ENCODE measurements at regions not wholly inside any gene's neighbourhood (a gene's known extent, or its start where the extent isn't known, plus 50 kb on each side); places are given as distances from the start of the nearest gene placed in this dataset.
"Not testable (repeated sequence)": the region's sequence is repeated elsewhere in the genome, so short reads cannot be mapped to it uniquely, and the experiment has no call there.

DNA sequence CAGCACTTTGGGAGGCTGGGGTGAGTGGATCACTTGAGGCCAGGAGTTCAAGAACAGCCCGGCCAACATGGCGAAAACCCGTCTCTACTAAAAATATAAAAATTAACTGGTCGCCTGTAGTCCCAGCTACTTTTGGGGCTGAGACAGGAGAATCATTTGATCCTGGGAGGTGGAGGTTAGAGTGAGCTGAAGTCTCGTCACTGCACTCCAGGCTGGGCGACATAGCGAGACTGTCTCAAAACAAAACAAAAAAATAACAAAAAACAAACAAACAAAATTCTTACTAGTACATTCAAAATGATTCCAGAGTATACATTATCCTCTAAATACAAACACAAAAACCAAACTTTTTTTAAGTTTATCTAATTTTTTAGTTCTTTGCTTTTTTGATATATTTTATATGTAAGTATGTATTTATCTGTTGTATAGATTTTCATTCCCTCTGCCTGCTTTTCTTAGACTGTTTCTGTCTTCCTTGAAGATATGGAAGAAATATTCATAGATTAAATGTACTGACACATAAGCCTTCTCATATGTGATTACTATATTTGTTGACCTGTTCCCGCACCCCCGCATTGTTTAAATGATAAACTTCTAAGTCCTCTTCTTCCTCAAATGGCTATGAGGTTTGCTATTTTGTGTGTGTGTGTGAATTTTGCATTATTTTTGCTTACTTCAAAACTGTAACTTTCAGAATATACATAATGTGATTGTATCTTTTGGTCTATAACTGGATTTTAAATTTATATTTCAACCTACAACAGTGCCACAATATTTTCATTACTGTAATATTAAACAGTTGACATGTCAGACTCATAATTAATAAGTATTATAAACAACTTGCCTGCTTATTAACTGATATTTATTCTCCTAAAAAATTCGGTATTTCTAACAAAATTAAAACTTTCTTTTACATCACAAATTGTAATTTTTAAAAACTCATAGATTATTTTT lies 1674.1 kb upstream of the B3GALT2 start:
- Histone ChIP-seq H3K4me3 (ENCODE audit: low read length) (no peak overlapping the region), H3K27me3 (ENCODE audit: control insufficient read depth, insufficient read depth, low read length) (no peaks in the 10 kb centered on the region), H3K4me1 (ENCODE audit: control insufficient read depth, insufficient read depth, low read length) (no peaks in the 10 kb centered on the region), H3K9me3 (ENCODE audit: control insufficient read depth, low read length) (no peaks in the 10 kb centered on the region), H3K36me3 (ENCODE audit: control insufficient read depth, insufficient read depth, low read length) (no peaks in the 10 kb centered on the region), H3K9ac (ENCODE audit: low read length) (no peak overlapping the region)

DNA sequence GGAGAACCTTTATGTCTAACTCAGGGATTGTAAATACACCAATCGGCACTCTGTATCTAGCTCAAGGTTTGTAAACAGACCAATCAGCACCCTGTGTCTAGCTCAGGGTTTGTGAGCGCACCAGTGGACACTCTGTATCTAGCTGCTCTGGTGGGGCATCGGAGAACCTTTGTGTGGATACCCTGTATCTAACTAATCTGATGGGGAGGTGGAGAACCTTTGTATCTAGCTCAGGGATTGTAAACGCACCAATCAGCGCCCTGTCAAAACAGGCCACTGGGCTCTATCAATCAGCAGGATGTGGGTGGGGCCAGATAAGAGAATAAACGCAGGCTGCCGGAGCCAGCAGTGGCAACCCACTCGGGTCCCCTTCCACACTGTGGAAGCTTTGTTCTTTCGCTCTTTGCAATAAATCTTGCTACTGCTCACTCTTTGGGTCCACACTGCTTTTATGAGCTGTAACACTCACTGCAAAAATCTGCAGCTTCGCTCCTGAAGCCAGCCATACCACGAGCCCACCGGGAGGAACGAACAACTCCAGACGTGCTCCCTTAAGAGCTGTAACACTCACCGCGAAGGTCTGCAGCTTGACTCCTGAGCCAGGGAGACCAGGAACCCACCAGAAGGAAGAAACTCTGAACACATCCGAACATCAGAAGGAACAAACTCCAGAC lies 1673.2 kb upstream of the B3GALT2 start:
- H3K9me3 ChIP-seq (ENCODE audit: control insufficient read depth, low read length); H3K4me1 ChIP-seq (ENCODE audit: control insufficient read depth, insufficient read depth, low read length); H3K27me3 ChIP-seq (ENCODE audit: control insufficient read depth, insufficient read depth, low read length); H3K36me3 ChIP-seq (ENCODE audit: control insufficient read depth, insufficient read depth, low read length); H3K4me3 ChIP-seq (ENCODE audit: low read length); H3K9ac ChIP-seq (ENCODE audit: low read length): not testable (repeated sequence)

- H3K9ac ChIP-seq (ENCODE audit: low read length); H3K27me3 ChIP-seq (ENCODE audit: control insufficient read depth, insufficient read depth, low read length); H3K4me1 ChIP-seq (ENCODE audit: control insufficient read depth, insufficient read depth, low read length); H3K9me3 ChIP-seq (ENCODE audit: control insufficient read depth, low read length); H3K4me3 ChIP-seq (ENCODE audit: low read length); H3K36me3 ChIP-seq (ENCODE audit: control insufficient read depth, insufficient read depth, low read length): not testable (repeated sequence)
Observed at GRCh38 chr1:194858811-194859480, 1672.5 kb upstream of the B3GALT2 start.

GRCh38 chr1:194857413-194857812 lies 1671.0 kb upstream of the B3GALT2 start:
- H3K27me3 ChIP-seq (ENCODE audit: control insufficient read depth, insufficient read depth, low read length): no peaks in the 10 kb centered on the region
- no peak overlapping the region for H3K4me3 ChIP-seq (ENCODE audit: low read length)
- no peaks in the 10 kb centered on the region for H3K9me3 ChIP-seq (ENCODE audit: control insufficient read depth, low read length)
- H3K9ac ChIP-seq (ENCODE audit: low read length): no peak overlapping the region
- no peaks in the 10 kb centered on the region for H3K4me1 ChIP-seq (ENCODE audit: control insufficient read depth, insufficient read depth, low read length)
- no peaks in the 10 kb centered on the region for H3K36me3 ChIP-seq (ENCODE audit: control insufficient read depth, insufficient read depth, low read length)

GRCh38 chr1:194848846-194849245 lies 1662.4 kb upstream of the B3GALT2 start:
- no peak overlapping the region for H3K9ac ChIP-seq (ENCODE audit: low read length)
- H3K36me3 ChIP-seq (ENCODE audit: control insufficient read depth, insufficient read depth, low read length): no peaks in the 10 kb centered on the region
- no peak overlapping the region for H3K4me3 ChIP-seq (ENCODE audit: low read length)
- H3K4me1 ChIP-seq (ENCODE audit: control insufficient read depth, insufficient read depth, low read length): no peaks in the 10 kb centered on the region
- no peaks in the 10 kb centered on the region for H3K27me3 ChIP-seq (ENCODE audit: control insufficient read depth, insufficient read depth, low read length)
- H3K9me3 ChIP-seq (ENCODE audit: control insufficient read depth, low read length): no peaks in the 10 kb centered on the region

GRCh38 chr1:194846488-194846887 lies 1660.1 kb upstream of the B3GALT2 start:
- no peak overlapping the region for H3K4me3 ChIP-seq (ENCODE audit: low read length)
- H3K9me3 ChIP-seq (ENCODE audit: control insufficient read depth, low read length): no peaks in the 10 kb centered on the region
- no peaks in the 10 kb centered on the region for H3K36me3 ChIP-seq (ENCODE audit: control insufficient read depth, insufficient read depth, low read length)
- no peaks in the 10 kb centered on the region for H3K4me1 ChIP-seq (ENCODE audit: control insufficient read depth, insufficient read depth, low read length)
- H3K27me3 ChIP-seq (ENCODE audit: control insufficient read depth, insufficient read depth, low read length): no peaks in the 10 kb centered on the region
- no peak overlapping the region for H3K9ac ChIP-seq (ENCODE audit: low read length)

DNA sequence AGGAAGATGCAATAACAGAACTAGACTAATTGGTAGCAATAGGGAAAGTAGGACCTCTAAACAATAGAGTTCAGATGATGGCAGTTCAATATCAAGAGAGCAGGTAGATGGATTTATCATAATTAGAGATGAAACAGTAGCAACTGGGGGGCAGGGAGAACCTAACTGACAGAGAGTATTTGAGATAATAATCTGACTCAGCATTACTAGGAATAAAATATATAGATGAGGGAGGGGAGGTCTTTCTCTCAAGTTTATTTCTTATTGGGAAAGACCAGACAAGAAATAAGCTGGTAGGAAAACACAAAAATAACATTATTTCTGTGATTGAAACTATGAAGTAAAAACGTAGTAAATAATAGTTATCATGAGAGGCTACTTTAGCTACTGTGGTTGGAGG lies 1656.7 kb upstream of the B3GALT2 start:
- Histone ChIP-seq H3K4me3 (ENCODE audit: low read length) (no peak overlapping the region), H3K36me3 (ENCODE audit: control insufficient read depth, insufficient read depth, low read length) (no peaks in the 10 kb centered on the region), H3K9ac (ENCODE audit: low read length) (no peak overlapping the region), H3K27me3 (ENCODE audit: control insufficient read depth, insufficient read depth, low read length) (no peaks in the 10 kb centered on the region), H3K9me3 (ENCODE audit: control insufficient read depth, low read length) (no peaks in the 10 kb centered on the region), H3K4me1 (ENCODE audit: control insufficient read depth, insufficient read depth, low read length) (no peaks in the 10 kb centered on the region)

- no peak overlapping the region for H3K9ac ChIP-seq (ENCODE audit: low read length)
- H3K27me3 ChIP-seq (ENCODE audit: control insufficient read depth, insufficient read depth, low read length): no peaks in the 10 kb centered on the region
Observed at GRCh38 chr1:194833111-194833510, 1646.7 kb upstream of the B3GALT2 start.

DNA sequence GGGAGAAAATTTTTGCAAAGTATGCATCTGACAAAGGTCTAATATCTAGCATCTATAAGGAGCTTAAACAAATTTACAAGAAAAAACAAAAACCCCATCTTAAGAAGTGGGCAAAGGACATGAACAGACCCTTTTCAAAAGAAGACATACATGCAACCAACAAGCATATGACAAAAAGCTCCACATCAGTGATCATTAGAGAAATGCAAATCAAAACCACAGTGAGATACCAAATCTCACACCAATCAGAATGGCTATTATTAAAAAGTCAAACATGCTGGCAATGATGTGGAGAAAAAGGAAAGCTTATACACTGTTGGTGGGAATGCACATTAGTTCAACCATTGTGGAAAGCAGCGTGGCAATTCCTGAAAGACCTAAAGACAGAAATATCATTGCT lies 1645.2 kb upstream of the B3GALT2 start:
- H3K4me1 ChIP-seq (ENCODE audit: control insufficient read depth, insufficient read depth, low read length); H3K4me3 ChIP-seq (ENCODE audit: low read length); H3K36me3 ChIP-seq (ENCODE audit: control insufficient read depth, insufficient read depth, low read length); H3K27me3 ChIP-seq (ENCODE audit: control insufficient read depth, insufficient read depth, low read length); H3K9me3 ChIP-seq (ENCODE audit: control insufficient read depth, low read length); H3K9ac ChIP-seq (ENCODE audit: low read length): not testable (repeated sequence)

More at GRCh38 chr1:194833111-194833510, 1646.7 kb upstream of the B3GALT2 start:
- Histone ChIP-seq H3K4me1 (ENCODE audit: control insufficient read depth, insufficient read depth, low read length) (no peaks in the 10 kb centered on the region), H3K36me3 (ENCODE audit: control insufficient read depth, insufficient read depth, low read length) (no peaks in the 10 kb centered on the region), H3K4me3 (ENCODE audit: low read length) (no peak overlapping the region), H3K9me3 (ENCODE audit: control insufficient read depth, low read length) (no peaks in the 10 kb centered on the region)

DNA sequence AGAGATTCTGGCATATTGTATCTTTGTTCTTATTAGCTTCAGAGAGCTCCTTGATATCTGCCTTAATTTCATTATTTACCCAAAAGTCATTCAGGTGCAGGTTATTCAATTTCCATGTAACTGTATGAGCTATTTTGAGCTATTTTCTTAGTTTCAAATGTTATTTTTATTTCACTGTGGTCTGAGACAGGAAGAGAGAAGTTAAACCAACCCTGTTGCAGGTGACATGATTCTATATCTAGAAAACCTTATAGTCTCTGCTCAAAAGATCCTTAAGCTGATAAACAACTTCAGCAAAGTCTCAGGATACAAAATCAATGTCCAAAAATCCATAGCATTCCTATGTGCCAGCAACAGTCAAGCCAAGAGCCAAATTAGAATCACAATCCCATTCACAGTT lies 1644.0 kb upstream of the B3GALT2 start:
- H3K9me3 ChIP-seq (ENCODE audit: control insufficient read depth, low read length): no peaks in the 10 kb centered on the region
- no peaks in the 10 kb centered on the region for H3K27me3 ChIP-seq (ENCODE audit: control insufficient read depth, insufficient read depth, low read length)
- H3K36me3 ChIP-seq (ENCODE audit: control insufficient read depth, insufficient read depth, low read length): no peaks in the 10 kb centered on the region
- H3K4me1 ChIP-seq (ENCODE audit: control insufficient read depth, insufficient read depth, low read length): no peaks in the 10 kb centered on the region
- H3K4me3 ChIP-seq (ENCODE audit: low read length): no peak overlapping the region
- no peak overlapping the region for H3K9ac ChIP-seq (ENCODE audit: low read length)

GRCh38 chr1:194829492-194829891 lies 1643.1 kb upstream of the B3GALT2 start:
- Histone ChIP-seq H3K4me1 (ENCODE audit: control insufficient read depth, insufficient read depth, low read length) (no peaks in the 10 kb centered on the region), H3K9me3 (ENCODE audit: control insufficient read depth, low read length) (no peaks in the 10 kb centered on the region), H3K36me3 (ENCODE audit: control insufficient read depth, insufficient read depth, low read length) (no peaks in the 10 kb centered on the region), H3K27me3 (ENCODE audit: control insufficient read depth, insufficient read depth, low read length) (no peaks in the 10 kb centered on the region), H3K4me3 (ENCODE audit: low read length) (no peak overlapping the region), H3K9ac (ENCODE audit: low read length) (no peak overlapping the region)

DNA sequence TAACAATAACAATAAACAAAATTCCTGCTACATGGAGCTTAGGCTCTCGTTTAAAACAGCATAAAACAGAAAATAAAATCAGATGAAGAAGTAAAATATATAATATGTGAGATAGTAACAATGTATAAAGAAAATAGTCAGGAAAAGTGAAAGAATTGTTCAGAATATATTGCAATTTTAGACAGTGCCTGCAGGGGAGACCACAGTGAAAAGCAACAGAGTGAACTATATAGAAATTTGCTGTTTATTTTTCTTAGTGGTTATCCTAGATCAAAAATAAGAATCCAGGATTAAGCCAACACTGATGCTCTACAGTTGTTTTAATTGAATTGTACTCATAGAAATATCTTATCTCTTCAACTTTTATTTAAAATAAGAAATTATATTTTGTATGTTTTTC lies 1639.0 kb upstream of the B3GALT2 start:
- Histone ChIP-seq H3K27me3 (ENCODE audit: control insufficient read depth, insufficient read depth, low read length) (no peaks in the 10 kb centered on the region), H3K4me1 (ENCODE audit: control insufficient read depth, insufficient read depth, low read length) (no peaks in the 10 kb centered on the region), H3K4me3 (ENCODE audit: low read length) (no peak overlapping the region), H3K36me3 (ENCODE audit: control insufficient read depth, insufficient read depth, low read length) (no peaks in the 10 kb centered on the region), H3K9me3 (ENCODE audit: control insufficient read depth, low read length) (no peaks in the 10 kb centered on the region), H3K9ac (ENCODE audit: low read length) (no peak overlapping the region)
